Stimulated activated naive CD8-positive, alpha-beta T cell treated with anti-CD3 and anti-CD28 coated beads, Interleukin-15, amount 100 ng/mL, for 72 hours (primary cell): ENCODE measurements at regions not wholly inside any gene's neighbourhood (a gene's known extent, or its start where the extent isn't known, plus 50 kb on each side); places are given as distances from the start of the nearest gene placed in this dataset.
"Not testable (repeated sequence)": the region's sequence is repeated elsewhere in the genome, so short reads cannot be mapped to it uniquely, and the experiment has no call there.

Experiments
- ATAC-seq: fragments of 150-1000 bp; cut with Tn5 transposase; 2 replicates; pipeline ENCODE4 v1.10.0; 2021; ENCODE audit warnings: mild to moderate bottlenecking, moderate library complexity
- DNase-seq, 2 donors: peaks; one replicate each; pipeline ENCODE4 v3.0.0; 2021 to 2022
- H3K27ac Mint-ChIP-seq, 2 donors: one replicate each; pipeline ENCODE4 v1.8.0; 2022; ENCODE audit warnings: mild to moderate bottlenecking in 2 of 2, mixed read lengths in 2 of 2, moderate library complexity in 2 of 2
- H3K27me3 Mint-ChIP-seq: one replicate; pipeline ENCODE4 v1.8.0; 2022; ENCODE audit warnings: mixed read lengths
- H3K4me1 Mint-ChIP-seq: one replicate; pipeline ENCODE4 v1.8.0; 2022; ENCODE audit warnings: mild to moderate bottlenecking, mixed read lengths
- H3K4me3 Mint-ChIP-seq, 2 donors: one replicate each; pipeline ENCODE4 v1.8.0; 2022; ENCODE audit warnings: mild to moderate bottlenecking in 2 of 2, mixed read lengths in 2 of 2, moderate library complexity in 1 of 2
- H3K9me3 Mint-ChIP-seq, 2 donors: one replicate each; pipeline ENCODE4 v1.8.0; 2022; ENCODE audit warnings: mixed read lengths in 2 of 2

DNA sequence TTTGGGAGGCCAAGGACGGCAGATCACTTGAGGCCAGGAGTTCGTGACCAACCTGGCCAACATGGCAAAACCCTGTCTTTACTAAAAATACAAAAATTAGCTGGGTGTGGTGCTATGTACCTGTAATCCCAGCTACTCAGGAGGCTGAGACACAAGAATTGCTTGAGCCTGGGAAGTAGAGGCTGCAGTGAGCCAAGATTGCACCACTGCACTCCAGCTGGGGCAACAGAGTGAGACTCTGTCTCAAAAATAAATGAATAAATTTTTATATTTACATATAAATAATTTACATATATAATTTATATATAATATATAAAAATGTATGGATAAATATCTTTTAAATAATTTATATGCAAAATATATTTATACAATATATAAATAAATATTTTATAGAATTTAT lies 263.3 kb downstream of the TPBG start:
- not testable (repeated sequence) for DNase-seq, H3K4me3 Mint-ChIP-seq, ATAC-seq, H3K27me3 Mint-ChIP-seq, H3K27ac Mint-ChIP-seq, H3K4me1 Mint-ChIP-seq
- peaks cover 7 to 15% of the 10 kb centered on the region in 2 donors for H3K9me3 Mint-ChIP-seq

DNA sequence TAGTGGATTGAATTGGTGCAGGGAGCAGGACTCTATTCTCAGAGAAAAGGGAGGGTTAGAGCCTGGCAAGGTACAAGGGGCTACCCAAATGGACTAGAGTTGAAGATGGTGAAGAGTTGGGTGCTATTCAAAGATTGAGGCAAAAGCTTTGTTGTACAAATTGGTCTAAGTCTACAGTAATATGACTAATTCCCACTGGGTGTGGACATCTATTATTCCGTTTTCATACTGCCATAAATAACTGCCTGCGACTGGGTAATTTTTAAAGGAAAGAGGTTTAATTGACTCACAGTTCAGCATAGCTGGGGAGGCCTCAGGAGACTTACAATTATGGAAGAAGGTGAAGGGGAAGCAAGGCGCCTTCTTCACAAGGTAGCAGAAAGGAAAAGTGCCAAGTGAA lies 266.3 kb downstream of the TPBG start:
- Mint-ChIP-seq H3K9me3 (peaks cover 7 to 16% of the 10 kb centered on the region in 2 donors), H3K4me1 (no peaks in the 10 kb centered on the region), H3K27me3 (no peaks in the 10 kb centered on the region), H3K4me3 (no peak overlapping the region), H3K27ac (no peak overlapping the region)
- ATAC-seq: no peak
- no peak for DNase-seq

DNA sequence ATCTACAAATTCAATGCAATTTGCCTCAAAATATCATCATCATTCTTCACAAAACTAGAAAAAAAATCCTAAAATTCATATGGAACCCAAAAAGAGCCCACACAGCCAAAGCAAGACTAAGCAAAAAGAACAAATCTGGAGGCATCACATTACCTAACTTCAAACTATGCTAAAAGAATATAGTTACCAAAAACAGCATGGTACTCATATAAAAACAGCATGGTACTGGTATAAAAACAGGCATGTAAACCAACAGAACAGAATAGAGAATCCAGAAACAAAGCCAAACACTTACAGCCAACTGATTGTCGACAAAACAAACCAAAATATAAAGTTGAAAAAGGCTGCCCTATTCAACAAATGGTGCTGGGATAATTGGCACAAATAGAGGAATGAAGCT lies 278.1 kb downstream of the TPBG start:
- DNase-seq (no peak), ATAC-seq (no peak)
- Mint-ChIP-seq H3K4me3 (no peak overlapping the region), H3K9me3 (peaks cover 18 to 26% of the 10 kb centered on the region in 2 donors), H3K27me3 (no peaks in the 10 kb centered on the region), H3K27ac (no peak overlapping the region), H3K4me1 (no peaks in the 10 kb centered on the region)

GRCh38 chr6:82645536-82646230 lies 282.1 kb downstream of the TPBG start:
- no peak for ATAC-seq
- Mint-ChIP-seq H3K27me3 (no peaks in the 10 kb centered on the region), H3K4me1 (no peaks in the 10 kb centered on the region), H3K27ac (no peak overlapping the region), H3K4me3 (no peak overlapping the region), H3K9me3 (peaks cover 13 to 18% of the 10 kb centered on the region in 2 donors)
- DNase-seq: no peak

GRCh38 chr6:82646231-82646615 lies 282.6 kb downstream of the TPBG start:
- ATAC-seq: no peak

DNA sequence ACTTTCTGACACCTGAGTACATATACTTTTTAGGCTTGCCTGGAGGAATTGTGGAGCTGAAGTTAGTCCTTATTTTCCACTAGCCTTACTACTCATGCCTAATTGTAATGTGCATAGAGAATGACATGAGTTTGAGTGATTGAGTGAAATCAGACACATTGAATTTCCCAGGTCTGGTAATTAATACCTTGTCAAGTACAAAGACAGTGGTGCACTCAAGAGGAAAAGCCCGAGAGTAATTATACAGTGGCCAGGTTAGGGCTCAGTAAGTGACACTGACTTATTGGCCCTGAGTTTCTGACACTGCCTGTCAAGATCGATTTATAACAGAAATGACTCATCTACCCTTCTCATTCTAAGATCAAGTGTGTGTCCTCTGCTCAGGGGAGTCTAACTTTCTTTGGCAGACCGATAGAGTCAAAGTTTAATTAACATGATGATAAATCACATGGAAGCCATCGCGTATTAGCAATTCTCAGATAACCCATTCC lies 288.3 kb downstream of the TPBG start:
- H3K4me3 Mint-ChIP-seq: no peak overlapping the region
- H3K27ac Mint-ChIP-seq: no peak overlapping the region
- DNase-seq: no peak
- no peaks in the 10 kb centered on the region for H3K4me1 Mint-ChIP-seq
- peaks cover 0 to 6% of the 10 kb centered on the region in 2 donors for H3K9me3 Mint-ChIP-seq
- no peak for ATAC-seq
- H3K27me3 Mint-ChIP-seq: no peaks in the 10 kb centered on the region

More at GRCh38 chr6:82646231-82646615, 282.6 kb downstream of the TPBG start:
- H3K4me1 Mint-ChIP-seq: no peaks in the 10 kb centered on the region
- H3K4me3 Mint-ChIP-seq: no peak overlapping the region
- H3K27me3 Mint-ChIP-seq: no peaks in the 10 kb centered on the region
- no peak for DNase-seq
- H3K9me3 Mint-ChIP-seq: peaks cover 13 to 14% of the 10 kb centered on the region in 2 donors
- no peak overlapping the region for H3K27ac Mint-ChIP-seq

- ATAC-seq (no peak), DNase-seq (no peak)
- H3K27me3 Mint-ChIP-seq: no peaks in the 10 kb centered on the region
- H3K4me3 Mint-ChIP-seq: no peak overlapping the region
- no peaks in the 10 kb centered on the region for H3K4me1 Mint-ChIP-seq
- H3K9me3 Mint-ChIP-seq: peaks cover 11 to 19% of the 10 kb centered on the region in 2 donors
- no peak overlapping the region for H3K27ac Mint-ChIP-seq
Observed at GRCh38 chr6:82679232-82679631, 315.6 kb downstream of the TPBG start.

- H3K4me1 Mint-ChIP-seq: no peaks in the 10 kb centered on the region
- no peaks in the 10 kb centered on the region for H3K27me3 Mint-ChIP-seq
- H3K9me3 Mint-ChIP-seq: peaks cover 11 to 19% of the 10 kb centered on the region in 2 donors
- no peak for DNase-seq
- ATAC-seq: no peak
- H3K4me3 Mint-ChIP-seq: no peak overlapping the region
- no peak overlapping the region for H3K27ac Mint-ChIP-seq
Observed at GRCh38 chr6:82680192-82680591, 316.6 kb downstream of the TPBG start.

- peaks cover 11 to 19% of the 10 kb centered on the region in 2 donors for H3K9me3 Mint-ChIP-seq
- H3K4me3 Mint-ChIP-seq: no peak overlapping the region
- ATAC-seq (no peak), DNase-seq (no peak)
- no peaks in the 10 kb centered on the region for H3K27me3 Mint-ChIP-seq
- no peak overlapping the region for H3K27ac Mint-ChIP-seq
- no peaks in the 10 kb centered on the region for H3K4me1 Mint-ChIP-seq
Observed at GRCh38 chr6:82681119-82681714, 317.6 kb downstream of the TPBG start.

- DNase-seq: no peak
- no peaks in the 10 kb centered on the region for H3K4me1 Mint-ChIP-seq
- H3K27me3 Mint-ChIP-seq: no peaks in the 10 kb centered on the region
- H3K27ac Mint-ChIP-seq: no peak overlapping the region
- ATAC-seq: no peak
- H3K4me3 Mint-ChIP-seq: no peak overlapping the region
- H3K9me3 Mint-ChIP-seq: no peaks in the 10 kb centered on the region
Observed at GRCh38 chr6:82686719-82687118, 323.1 kb downstream of the TPBG start.

DNA sequence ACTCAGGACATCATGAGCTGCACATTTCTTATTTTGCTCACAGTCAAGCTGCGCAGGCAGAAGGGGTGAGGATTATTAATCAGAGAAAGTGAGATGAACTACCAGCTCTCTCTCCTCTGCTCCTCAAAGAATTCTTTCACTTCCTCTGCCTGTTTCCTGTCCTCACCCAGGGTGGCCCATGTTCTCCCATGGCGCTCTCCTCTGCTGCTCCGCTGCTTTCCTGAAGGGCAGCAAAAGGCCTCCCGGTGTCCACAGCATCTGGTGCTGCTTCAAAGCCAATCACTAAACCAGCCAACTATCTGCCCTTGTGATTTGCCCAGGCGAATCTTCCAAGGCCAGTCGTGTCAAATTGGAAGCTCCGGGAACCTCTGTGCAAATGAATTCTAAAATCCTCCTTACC lies 324.2 kb downstream of the TPBG start:
- no peaks in the 10 kb centered on the region for H3K27me3 Mint-ChIP-seq
- H3K4me3 Mint-ChIP-seq: no peak overlapping the region
- DNase-seq: no peak
- H3K9me3 Mint-ChIP-seq: no peaks in the 10 kb centered on the region
- no peak overlapping the region for H3K27ac Mint-ChIP-seq
- no peak for ATAC-seq
- H3K4me1 Mint-ChIP-seq: no peaks in the 10 kb centered on the region

DNA sequence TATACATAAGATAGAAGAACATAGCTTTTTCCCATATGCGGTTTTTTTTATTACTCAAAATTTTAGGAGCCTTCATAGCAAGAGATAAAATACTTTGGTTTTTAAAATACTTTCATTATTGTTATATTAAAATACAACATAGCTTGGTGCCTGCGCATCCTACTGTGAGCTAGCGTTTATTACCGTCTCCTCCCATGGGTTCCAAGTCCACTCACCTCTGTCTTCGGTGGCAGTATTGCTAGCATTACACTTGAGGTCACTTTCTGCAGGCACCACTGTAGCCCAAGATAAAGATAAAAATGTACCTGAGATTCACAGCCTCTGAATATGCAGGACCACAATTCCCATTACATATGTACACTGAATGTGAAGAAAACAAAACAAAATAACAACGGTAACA lies 326.7 kb downstream of the TPBG start:
- Mint-ChIP-seq H3K27me3 (no peaks in the 10 kb centered on the region), H3K4me3 (no peak overlapping the region), H3K4me1 (no peaks in the 10 kb centered on the region), H3K9me3 (peaks cover 2% of the 10 kb centered on the region in 2 donors), H3K27ac (no peak overlapping the region)
- DNase-seq: no peak
- no peak for ATAC-seq

DNA sequence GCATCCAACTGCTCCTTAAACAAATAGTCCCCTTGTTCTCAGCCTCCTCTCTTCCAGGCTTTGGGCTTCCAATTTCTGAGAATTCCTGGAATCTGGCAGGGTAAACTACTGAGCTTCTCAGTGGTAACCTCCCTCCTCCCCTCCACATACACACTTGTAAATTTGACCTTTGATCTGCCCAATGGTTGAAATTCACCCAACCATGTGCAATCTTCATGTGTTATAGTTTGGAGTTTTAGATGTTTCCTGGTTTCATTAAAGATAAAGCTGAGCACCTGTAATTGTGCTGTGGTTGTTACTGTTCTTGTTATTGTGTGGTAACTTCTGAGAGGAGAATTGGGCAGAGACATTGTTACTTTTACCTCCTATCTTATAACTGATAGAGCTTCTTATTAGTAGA lies 328.4 kb downstream of the TPBG start:
- Mint-ChIP-seq H3K27ac (no peak overlapping the region), H3K27me3 (no peaks in the 10 kb centered on the region), H3K4me3 (no peak overlapping the region), H3K4me1 (no peaks in the 10 kb centered on the region), H3K9me3 (peaks cover 7 to 8% of the 10 kb centered on the region in 2 donors)
- DNase-seq: no peak
- ATAC-seq: no peak

- Mint-ChIP-seq H3K4me1 (no peaks in the 10 kb centered on the region), H3K4me3 (no peak overlapping the region), H3K27me3 (no peaks in the 10 kb centered on the region), H3K9me3 (peaks cover 7 to 8% of the 10 kb centered on the region in 2 donors), H3K27ac (no peak overlapping the region)
- no peak for DNase-seq
- no peak for ATAC-seq
Observed at GRCh38 chr6:82693094-82693493, 329.5 kb downstream of the TPBG start.

DNA sequence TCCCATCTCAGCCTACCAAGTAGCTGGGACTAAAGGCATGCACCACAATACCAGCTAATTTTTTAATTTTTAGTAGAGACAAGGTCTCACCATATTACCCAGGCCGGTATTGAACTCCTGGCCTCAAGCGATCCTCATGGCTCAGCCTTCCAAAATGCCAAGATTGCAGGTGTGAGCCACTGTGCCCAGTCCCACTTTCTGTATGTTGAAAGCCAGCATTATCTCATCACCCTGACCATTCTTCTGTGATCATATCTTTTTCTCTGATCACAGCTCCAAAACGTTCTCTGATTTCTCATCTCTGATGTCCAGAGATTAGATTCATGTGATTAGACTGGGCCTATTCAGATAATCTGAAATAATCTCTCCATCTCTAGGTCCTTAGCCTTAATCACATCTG lies 337.7 kb downstream of the TPBG start:
- Mint-ChIP-seq H3K9me3 (peaks cover 5 to 22% of the 10 kb centered on the region in 2 donors), H3K27ac (no peak overlapping the region), H3K4me3 (no peak overlapping the region), H3K4me1 (no peaks in the 10 kb centered on the region), H3K27me3 (no peaks in the 10 kb centered on the region)
- no peak for ATAC-seq
- no peak for DNase-seq

DNA sequence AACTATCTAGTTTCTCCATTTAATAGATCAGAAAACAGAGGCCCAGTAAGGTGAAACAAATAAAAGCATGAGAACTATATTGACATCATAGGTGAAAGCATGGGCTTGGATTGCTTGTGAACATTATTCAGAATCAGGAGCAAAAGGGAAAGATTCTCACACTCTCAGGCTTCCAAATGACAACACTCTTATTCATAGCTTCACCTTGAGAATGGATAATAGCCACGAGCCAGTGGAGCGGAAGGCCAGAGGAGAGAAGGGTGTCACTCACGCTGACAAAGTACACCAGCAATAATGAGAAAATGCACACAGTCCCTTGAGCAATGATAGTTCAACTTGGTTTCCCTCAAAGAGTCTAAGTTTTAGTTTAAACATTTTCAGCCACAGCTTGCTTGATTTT lies 339.0 kb downstream of the TPBG start:
- H3K9me3 Mint-ChIP-seq: peaks cover 5 to 25% of the 10 kb centered on the region in 2 donors

More for the DNA sequence above, 339.0 kb downstream of the TPBG start:
- ATAC-seq (no peak), DNase-seq (no peak)
- Mint-ChIP-seq H3K27ac (no peak overlapping the region), H3K27me3 (no peaks in the 10 kb centered on the region), H3K4me3 (no peak overlapping the region), H3K4me1 (no peaks in the 10 kb centered on the region)
